Thoracic aorta (tissue), 2 donors: ENCODE measurements at regions not wholly inside any gene's neighbourhood (a gene's known extent, or its start where the extent isn't known, plus 50 kb on each side); places are given as distances from the start of the nearest gene placed in this dataset.

Experiments
- ATAC-seq: fragments of 150-250 bp; one replicate; pipeline ENCODE4 v1.8.0; 2017; ENCODE audit warnings: low read depth; ENCODE audit not compliant: insufficient number of reproducible peaks, low FRiP score
- DNase-seq: peaks from one replicate; pipeline ENCODE4 v3.0.0-alpha.2; 2020; ENCODE audit warnings: low spot score
- H3K27ac ChIP-seq, 2 donors: fragments of 200-600 bp; sonication (generic); 1 replicate in 1 of 2; 2 replicates in 1 of 2; pipeline ENCODE4 v1.5.1; 2016; ENCODE audit warnings: mild to moderate bottlenecking in 2 of 2, moderate library complexity in 2 of 2
- H3K27me3 ChIP-seq: fragments of 200-600 bp; sonication (generic); replicated peaks from 2 replicates; pipeline ENCODE4 v1.6.0; 2016; ENCODE audit warnings: mild to moderate bottlenecking; ENCODE audit not compliant: insufficient read depth
- H3K36me3 ChIP-seq: fragments of 200-600 bp; sonication (generic); one replicate; pipeline ENCODE4 v1.5.1; 2016
- H3K4me1 ChIP-seq, 2 donors: fragments of 200-600 bp; sonication (generic); 1 replicate in 1 of 2; 2 replicates in 1 of 2; pipeline versions ENCODE4 v1.5.1 to v1.6.0; 2016; ENCODE audit warnings: low read depth in 2 of 2, mild to moderate bottlenecking in 1 of 2; ENCODE audit not compliant: control insufficient read depth in 1 of 2
- H3K4me3 ChIP-seq: fragments of 200-600 bp; sonication (generic); 2 replicates; pipeline ENCODE4 v1.5.1; 2016; ENCODE audit warnings: mild to moderate bottlenecking
- H3K9me3 ChIP-seq: fragments of 200-600 bp; sonication (generic); 2 replicates; pipeline ENCODE4 v1.5.1; 2016
- TF ChIP-seq, protein P1 (sequence below): fragments of 200-600 bp; sonication (generic); IDR thresholded peaks from one replicate; pipeline ENCODE4 v1.5.1; 2019; ENCODE audit warnings: antibody characterized with exemption

DNA sequence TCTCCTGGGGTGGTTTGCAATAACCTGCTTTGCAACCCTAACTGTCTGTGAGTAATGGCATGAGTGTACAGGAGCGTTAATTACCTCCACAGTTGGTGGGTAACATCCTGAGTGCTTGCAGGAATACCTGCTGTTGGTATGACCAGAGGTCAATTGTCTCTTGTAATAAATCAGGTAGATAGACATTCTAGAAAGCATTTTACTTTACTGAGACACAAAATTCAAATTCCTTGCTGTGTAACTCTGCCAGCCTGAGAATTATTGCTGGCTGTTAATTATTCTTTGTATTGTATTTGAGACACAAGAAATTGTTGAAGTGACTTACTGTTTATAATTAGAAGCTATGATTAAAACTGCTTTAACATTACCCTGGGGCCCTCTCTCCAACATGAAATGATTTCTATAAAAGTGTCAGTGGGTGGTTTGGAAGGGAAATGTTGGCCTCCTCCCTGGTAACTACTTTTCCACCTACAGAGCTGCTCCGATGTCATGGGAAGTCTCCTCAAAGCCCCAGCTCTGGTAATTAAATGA lies 150.8 kb upstream of the ADCY2 start:
- no peaks in the 10 kb centered on the region for H3K4me1 ChIP-seq
- H3K27me3 ChIP-seq: no peaks in the 10 kb centered on the region
- TF ChIP-seq, protein P1, sequence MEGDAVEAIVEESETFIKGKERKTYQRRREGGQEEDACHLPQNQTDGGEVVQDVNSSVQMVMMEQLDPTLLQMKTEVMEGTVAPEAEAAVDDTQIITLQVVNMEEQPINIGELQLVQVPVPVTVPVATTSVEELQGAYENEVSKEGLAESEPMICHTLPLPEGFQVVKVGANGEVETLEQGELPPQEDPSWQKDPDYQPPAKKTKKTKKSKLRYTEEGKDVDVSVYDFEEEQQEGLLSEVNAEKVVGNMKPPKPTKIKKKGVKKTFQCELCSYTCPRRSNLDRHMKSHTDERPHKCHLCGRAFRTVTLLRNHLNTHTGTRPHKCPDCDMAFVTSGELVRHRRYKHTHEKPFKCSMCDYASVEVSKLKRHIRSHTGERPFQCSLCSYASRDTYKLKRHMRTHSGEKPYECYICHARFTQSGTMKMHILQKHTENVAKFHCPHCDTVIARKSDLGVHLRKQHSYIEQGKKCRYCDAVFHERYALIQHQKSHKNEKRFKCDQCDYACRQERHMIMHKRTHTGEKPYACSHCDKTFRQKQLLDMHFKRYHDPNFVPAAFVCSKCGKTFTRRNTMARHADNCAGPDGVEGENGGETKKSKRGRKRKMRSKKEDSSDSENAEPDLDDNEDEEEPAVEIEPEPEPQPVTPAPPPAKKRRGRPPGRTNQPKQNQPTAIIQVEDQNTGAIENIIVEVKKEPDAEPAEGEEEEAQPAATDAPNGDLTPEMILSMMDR: no peak
- H3K36me3 ChIP-seq: no peaks in the 10 kb centered on the region
- H3K9me3 ChIP-seq: no peaks in the 10 kb centered on the region
- DNase-seq (no peak), ATAC-seq (no peak)
- H3K27ac ChIP-seq: no peak overlapping the region
- no peak overlapping the region for H3K4me3 ChIP-seq

- Histone ChIP-seq H3K36me3 (no peaks in the 10 kb centered on the region), H3K4me1 (no peaks in the 10 kb centered on the region), H3K9me3 (no peaks in the 10 kb centered on the region), H3K27me3 (no peaks in the 10 kb centered on the region), H3K4me3 (no peak overlapping the region), H3K27ac (no peak overlapping the region)
- ATAC-seq (no peak), DNase-seq (no peak)
- TF ChIP-seq, protein P1: no peak
Observed at GRCh38 chr5:7246287-7246686, 149.7 kb upstream of the ADCY2 start.

DNA sequence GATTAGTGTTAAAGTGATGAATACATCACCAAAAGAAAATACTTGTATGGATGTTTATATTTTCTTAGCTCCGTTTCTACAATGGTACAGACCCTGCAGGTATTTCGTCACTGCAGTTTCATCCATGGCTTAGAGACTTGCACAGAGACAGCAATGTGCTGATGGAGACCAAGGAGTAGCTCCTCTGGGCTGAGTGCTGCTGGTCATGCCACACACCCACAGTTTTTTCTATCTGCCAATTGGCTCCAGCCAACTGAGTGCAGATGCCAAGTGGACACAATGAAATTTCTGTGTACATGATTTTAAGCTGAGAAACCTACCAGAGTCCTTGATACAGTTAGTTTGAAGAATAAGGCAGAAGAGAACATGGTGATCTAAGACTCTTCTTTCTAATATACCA lies 145.9 kb upstream of the ADCY2 start:
- Histone ChIP-seq H3K27ac (no peak overlapping the region), H3K4me3 (peak overlapping the region; percentile 7), H3K9me3 (no peaks in the 10 kb centered on the region), H3K27me3 (no peaks in the 10 kb centered on the region), H3K4me1 (no peaks in the 10 kb centered on the region), H3K36me3 (no peaks in the 10 kb centered on the region)
- DNase-seq (no peak), ATAC-seq (no peak)
- TF ChIP-seq, protein P1: no peak

DNA sequence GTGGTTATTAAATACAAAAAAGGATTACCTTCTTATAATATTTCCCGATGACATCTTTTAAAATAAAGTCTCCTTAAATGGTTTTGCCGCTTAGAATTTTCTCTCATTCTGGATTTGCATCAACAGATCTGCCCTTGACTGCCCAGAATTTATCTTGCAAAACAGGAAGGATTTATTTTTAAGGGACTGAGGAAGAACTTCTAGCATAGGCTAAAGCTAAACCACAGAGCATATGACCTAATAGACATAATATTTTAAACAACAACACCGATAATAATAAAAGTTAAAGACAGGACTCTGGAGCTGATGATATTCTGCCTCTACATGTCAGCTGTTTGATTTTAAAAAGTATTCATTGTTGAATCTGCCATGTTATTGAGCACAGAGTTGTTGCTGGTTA lies 145.3 kb upstream of the ADCY2 start:
- TF ChIP-seq, protein P1: no peak
- H3K4me1 ChIP-seq: no peaks in the 10 kb centered on the region
- peak overlapping the region; percentile 7 for H3K4me3 ChIP-seq
- H3K27me3 ChIP-seq: no peaks in the 10 kb centered on the region
- H3K27ac ChIP-seq: no peak overlapping the region
- ATAC-seq (no peak), DNase-seq (no peak)
- H3K9me3 ChIP-seq: no peaks in the 10 kb centered on the region
- H3K36me3 ChIP-seq: no peaks in the 10 kb centered on the region

DNA sequence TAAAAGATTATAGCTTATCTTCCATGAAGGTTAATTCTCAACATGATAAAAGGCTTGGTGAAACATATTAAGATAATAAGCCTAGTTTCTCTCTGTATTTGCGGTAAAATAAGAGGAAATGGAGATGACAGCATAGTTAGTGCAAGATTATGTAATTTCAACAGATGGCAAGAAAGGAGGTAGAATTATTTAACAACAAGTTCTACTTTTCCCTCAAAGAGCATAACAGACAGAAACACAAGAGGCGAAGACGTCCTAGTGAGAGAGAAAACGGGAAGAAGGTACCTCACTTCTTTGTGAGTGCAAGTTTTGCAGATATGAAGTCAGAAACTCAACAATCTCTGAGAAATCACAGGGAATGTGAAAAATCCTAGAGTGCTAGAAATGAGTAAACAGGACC lies 144.8 kb upstream of the ADCY2 start:
- ATAC-seq: no peak
- Histone ChIP-seq H3K4me3 (no peak overlapping the region), H3K36me3 (no peaks in the 10 kb centered on the region), H3K27ac (no peak overlapping the region), H3K27me3 (no peaks in the 10 kb centered on the region), H3K9me3 (no peaks in the 10 kb centered on the region), H3K4me1 (no peaks in the 10 kb centered on the region)
- TF ChIP-seq, protein P1: no peak
- no peak for DNase-seq
